Suppressor macrophage treated with lipopolysaccharide for 4 hours (primary cell): ENCODE measurements at regions not wholly inside any gene's neighbourhood (a gene's known extent, or its start where the extent isn't known, plus 50 kb on each side); places are given as distances from the start of the nearest gene placed in this dataset.
A peak's percentile ranks its signal among the peaks of the same experiment; 100 is the strongest.

Experiments used
- DNase-seq: peaks from one replicate; pipeline ENCODE4 v3.0.0-alpha.2; 2020

GRCh38 chr1:165073185-165074007, 283.1 kb downstream of the LMX1A start:
- peak; percentile 35 for DNase-seq

GRCh38 chr1:165070675-165071074, 285.8 kb downstream of the LMX1A start:
- no peak for DNase-seq

- no peak for DNase-seq
Observed at GRCh38 chr1:165069829-165070228, 286.7 kb downstream of the LMX1A start.

- no peak for DNase-seq
Observed at GRCh38 chr1:165068741-165069140, 287.8 kb downstream of the LMX1A start.

- DNase-seq = no peak
Observed at GRCh38 chr1:165067829-165068228, 288.7 kb downstream of the LMX1A start.

GRCh38 chr1:165063181-165063965, 293.1 kb downstream of the LMX1A start:
- no peak for DNase-seq

GRCh38 chr1:165062346-165062745, 294.2 kb downstream of the LMX1A start:
- DNase-seq = no peak

- DNase-seq = no peak
Observed at GRCh38 chr1:165060285-165060793, 296.2 kb downstream of the LMX1A start.

GRCh38 chr1:165057956-165058355, 298.6 kb downstream of the LMX1A start:
- no peak for DNase-seq

GRCh38 chr1:165056914-165057313, 299.6 kb downstream of the LMX1A start:
- DNase-seq = no peak

GRCh38 chr1:165055581-165055980, 300.9 kb downstream of the LMX1A start:
- no peak for DNase-seq

GRCh38 chr1:165054627-165055026, 301.9 kb downstream of the LMX1A start:
- DNase-seq = no peak

GRCh38 chr1:165053351-165053750, 303.2 kb downstream of the LMX1A start:
- DNase-seq = no peak

- no peak for DNase-seq
Observed at GRCh38 chr1:165052936-165053335, 303.6 kb downstream of the LMX1A start.

GRCh38 chr1:165052431-165052830, 304.1 kb downstream of the LMX1A start:
- DNase-seq = no peak

- no peak for DNase-seq
Observed at GRCh38 chr1:165050246-165050645, 306.3 kb downstream of the LMX1A start.

- DNase-seq = no peak
Observed at GRCh38 chr1:165047994-165048393, 308.5 kb downstream of the LMX1A start.

- no peak for DNase-seq
Observed at GRCh38 chr1:165045902-165046301, 310.6 kb downstream of the LMX1A start.

- DNase-seq = no peak
Observed at GRCh38 chr1:165040641-165041040, 315.9 kb downstream of the LMX1A start.

- no peak for DNase-seq
Observed at GRCh38 chr1:165039996-165040395, 316.5 kb downstream of the LMX1A start.

GRCh38 chr1:165036403-165036802, 320.1 kb downstream of the LMX1A start:
- DNase-seq = no peak

GRCh38 chr1:165034136-165034809, 322.2 kb downstream of the LMX1A start:
- no peak for DNase-seq

- no peak for DNase-seq
Observed at GRCh38 chr1:165031001-165031400, 325.5 kb downstream of the LMX1A start.
